ENCODE measurements at regions not wholly inside any gene's neighbourhood (a gene's known extent, or its start where the extent isn't known, plus 50 kb on each side); places are given as distances from the start of the nearest gene placed in this dataset.

- TF ChIP-seq EZH2 (IDR thresholded peaks at IDR 0.05; ENCODE audit: low read length, unreplicated experiment): no peak
- TF ChIP-seq CTCF (conservative IDR thresholded peaks at IDR 0.05; ENCODE audit: low read depth, low read length): no peak
- no peak for TF ChIP-seq EZH2phosphoT487 (IDR thresholded peaks at IDR 0.05; ENCODE audit: borderline replicate concordance, low read length)
Observed at GRCh38 chr14:53328841-53329240, 175.7 kb upstream of the DDHD1 start.

Data from PC-3 (cell line).